ENCODE measurements at regions not wholly inside any gene's neighbourhood (a gene's known extent, or its start where the extent isn't known, plus 50 kb on each side); places are given as distances from the start of the nearest gene placed in this dataset.
A peak's percentile ranks its signal among the peaks of the same experiment; 100 is the strongest.

GRCh38 chr15:31236184-31237042 lies 90.2 kb upstream of the KLF13 start:
- H2BK20ac ChIP-seq (ENCODE audit: low read length), result no peak overlapping the region
- H4K91ac ChIP-seq (replicated peaks; ENCODE audit: insufficient read length, low read length), result no peak overlapping the region
- no peak overlapping the region for H2BK5ac ChIP-seq (ENCODE audit: low read depth, low read length)
- no peak overlapping the region for H2AK5ac ChIP-seq (ENCODE audit: low read depth, low read length)
- H3K27me3 ChIP-seq (replicated peaks in 1 of 4; ENCODE audit: control insufficient read depth in 3 of 4, extremely low read depth in 1 of 4, insufficient read depth in 3 of 4, low read length in 3 of 4), result no peaks in the 10 kb centered on the region
- no peak overlapping the region for H3K9ac ChIP-seq (replicated peaks in 1 of 4; ENCODE audit: extremely low read depth in 1 of 4, low read depth in 3 of 4, low read length in 3 of 4)
- H2BK120ac ChIP-seq (replicated peaks; ENCODE audit: low read depth, low read length), result no peak overlapping the region
- no peaks in the 10 kb centered on the region for H4K20me1 ChIP-seq (replicated peaks in 1 of 2; ENCODE audit: control insufficient read depth in 1 of 2, insufficient read depth in 2 of 2, low read length in 2 of 2)
- H3K9me3 ChIP-seq (ENCODE audit: insufficient read depth in 2 of 2, low read depth in 1 of 2, low read length in 1 of 2), result no peaks in the 10 kb centered on the region
- ChIA-PET POLR2A (ENCODE audit: partially characterized antibody) (no interaction called here), CTCF (ENCODE audit: partially characterized antibody) (interaction anchor here (0.5 to 1.6 kb wide), 5 partner anchors 15 to 595 kb away, joined by 3 to 5 read pairs (median 3); no protein-coding TSS in a partner anchor)
- no peak overlapping the region for H3K4ac ChIP-seq (replicated peaks; ENCODE audit: insufficient read length, low read depth, low read length)
- H3K14ac ChIP-seq (ENCODE audit: insufficient read length), result no peak overlapping the region
- no peaks in the 10 kb centered on the region for H3K36me3 ChIP-seq (ENCODE audit: control insufficient read depth in 2 of 4, insufficient read depth in 4 of 4, low read length in 3 of 4)
- 84% methylated on average over 19 of the region's 19 CpGs; no CpG with 5 or more reads in 1 of the 2 experiments for WGBS, 2 experiments (ENCODE audit: extremely low coverage in 1 of 2, insufficient coverage in 1 of 2, insufficient read length in 1 of 2, insufficient replicate concordance in 2 of 2, low coverage in 1 of 2, low lambda C conversion rate in 2 of 2, missing lambda C conversion rate in 1 of 2)
- H4K8ac ChIP-seq (ENCODE audit: extremely low read depth, insufficient read depth, low read length), result peak overlapping the region; percentile 76; the same call in 1 of the 2 replicates
- H3K18ac ChIP-seq (ENCODE audit: extremely low read depth, low read length), result peak overlapping the region; percentile 71; the same call in 1 of the 2 replicates
- H3K4me3 ChIP-seq (ENCODE audit: extremely low read depth in 1 of 4, insufficient read depth in 2 of 4, low read depth in 3 of 4, low read length in 4 of 4), result no peak overlapping the region
- H3K23ac ChIP-seq (ENCODE audit: insufficient read length), result no peak overlapping the region
- H3K23me2 ChIP-seq (ENCODE audit: low read depth, low read length), result no peaks in the 10 kb centered on the region
- H2AFZ ChIP-seq (ENCODE audit: low read length), result 0 out of 2 replicates have a peak overlapping the region, but pooled peaks have one; percentile 51
- TF ChIP-seq JUND (IDR thresholded peaks at IDR 0.05; ENCODE audit: low read length), result 0 out of 2 replicates have a peak, but pooled peaks have one; percentile 31
- no peak for TF ChIP-seq POU5F1 (IDR thresholded peaks at IDR 0.05; ENCODE audit: low read depth, low read length)
- no peak for TF ChIP-seq SRF (IDR thresholded peaks at IDR 0.05; ENCODE audit: low read depth, low read length)
- no peak overlapping the region for H2BK12ac ChIP-seq (ENCODE audit: low read depth, low read length)
- no peak overlapping the region for H3K27ac ChIP-seq (ENCODE audit: low read depth, low read length)
- DNase-seq (ENCODE audit: low read depth in 1 of 2, low spot score in 2 of 2), result no peak
- no peak overlapping the region for H3K4me2 ChIP-seq (ENCODE audit: insufficient read depth in 1 of 2, low read depth in 2 of 2, low read length in 2 of 2)
- H3K56ac ChIP-seq (replicated peaks; ENCODE audit: insufficient read length, low read depth, low read length), result no peak overlapping the region
- FAIRE-seq, result no peak
- H4K5ac ChIP-seq (ENCODE audit: insufficient read length, low read depth, low read length), result no peak overlapping the region
- H2BK15ac ChIP-seq (ENCODE audit: low read length), result no peak overlapping the region
- no peaks in the 10 kb centered on the region for H3K79me1 ChIP-seq (ENCODE audit: low read depth, low read length)
- H3K79me2 ChIP-seq (ENCODE audit: control insufficient read depth in 1 of 2, insufficient read depth in 2 of 2, low read length in 2 of 2), result no peaks in the 10 kb centered on the region
- H3K4me1 ChIP-seq (replicated peaks in 1 of 4; ENCODE audit: control insufficient read depth in 3 of 4, insufficient read depth in 4 of 4, low read length in 3 of 4), result no peaks in the 10 kb centered on the region; a peak in 1 of 7 replicates
